CD4-positive, alpha-beta T cell (primary cell): ENCODE measurements at regions not wholly inside any gene's neighbourhood (a gene's known extent, or its start where the extent isn't known, plus 50 kb on each side); places are given as distances from the start of the nearest gene placed in this dataset.

ENCODE experiments used
- ATAC-seq: fragments of 200-7000 bp; cut with Tn5 transposase; one replicate; pipeline ENCODE4 v1.10.0; 2022; ENCODE audit warnings: mild to moderate bottlenecking; ENCODE audit not compliant: poor library complexity
- CTCF ChIA-PET: fragments of 350-600 bp; sonication (Branson Sonifier 250); formaldehyde crosslinking; loops from one replicate; lab custom pipeline; 2021; ENCODE audit warnings: antibody characterized with exemption, inconsistent platforms; lab: Charles Lee
- POLR2A ChIA-PET: fragments of 350-600 bp; sonication (Branson Sonifier 250); formaldehyde crosslinking; loops from one replicate; lab custom pipeline; 2021; ENCODE audit warnings: antibody characterized with exemption, inconsistent platforms; lab: Charles Lee
- DNase-seq, 14 experiments: peaks; one replicate each; pipeline ENCODE4 v3.0.0-alpha.2; 2013 to 2020; ENCODE audit warnings: mixed read lengths in 2 of 14
- H3K27ac ChIP-seq, 2 donors: one replicate each; pipeline versions ENCODE4 v1.5.1 to v1.7.0; 2013; ENCODE audit warnings: low read length in 2 of 2, low read depth in 1 of 2, mild to moderate bottlenecking in 1 of 2
- H3K27me3 ChIP-seq, 2 experiments: 1 replicate in 1 of 2; 2 replicates in 1 of 2; pipeline versions ENCODE4 v1.6.1 to v1.7.0; 2013; ENCODE audit warnings: low read length in 2 of 2, control low read depth in 1 of 2, mild to moderate bottlenecking in 1 of 2, moderate library complexity in 1 of 2; ENCODE audit not compliant: insufficient read depth in 2 of 2, control insufficient read depth in 1 of 2
- H3K36me3 ChIP-seq: one replicate; pipeline ENCODE4 v1.6.1; 2013; ENCODE audit warnings: low read length, control low read depth; ENCODE audit not compliant: insufficient read depth
- H3K4me1 ChIP-seq: one replicate; pipeline ENCODE4 v1.6.1; 2013; ENCODE audit warnings: low read length, control low read depth; ENCODE audit not compliant: insufficient read depth
- H3K4me3 ChIP-seq: one replicate; pipeline ENCODE4 v1.5.1; 2013; ENCODE audit warnings: mild to moderate bottlenecking, low read length, moderate library complexity
- H3K9me3 ChIP-seq, 2 experiments: 1 replicate in 1 of 2; 2 replicates in 1 of 2; pipeline versions ENCODE4 v1.6.1 to v1.7.0; 2013; ENCODE audit warnings: low read length in 2 of 2, mild to moderate bottlenecking in 2 of 2, control low read depth in 1 of 2, moderate library complexity in 1 of 2; ENCODE audit not compliant: control insufficient read depth in 1 of 2, insufficient read depth in 1 of 2
- H3K27ac Mint-ChIP-seq: one replicate; pipeline ENCODE4 v1.8.0; 2020; ENCODE audit warnings: mixed read lengths
- H3K27me3 Mint-ChIP-seq: one replicate; pipeline ENCODE4 v1.8.0; 2021; ENCODE audit warnings: mixed read lengths
- H3K36me3 Mint-ChIP-seq: one replicate; pipeline ENCODE4 v1.8.0; 2021; ENCODE audit warnings: low read depth, mixed read lengths
- H3K4me1 Mint-ChIP-seq: one replicate; pipeline ENCODE4 v1.8.0; 2021; ENCODE audit warnings: low read depth, mixed read lengths
- H3K4me3 Mint-ChIP-seq: one replicate; pipeline ENCODE4 v1.8.0; 2020; ENCODE audit warnings: mild to moderate bottlenecking, mixed read lengths
- H3K9me3 Mint-ChIP-seq: one replicate; pipeline ENCODE4 v1.8.0; 2020; ENCODE audit warnings: mixed read lengths
- intact Hi-C, 2 experiments: fragments of 100-400 bp; cut with DNase I in 1 of 2; cut with micrococcal nuclease in 1 of 2; formaldehyde crosslinking; loops; one replicate each; pipeline versions ENCODE4 v1.15.1 to v1.9.0; 2023 to 2025; cut with DNase I, micrococcal nuclease
- TF ChIP-seq, protein P1 (sequence below): fragments of 200-600 bp; IDR thresholded peaks from one replicate; pipeline ENCODE4 v1.8.0; 2022; ENCODE audit warnings: antibody characterized with exemption, mild to moderate bottlenecking

DNA sequence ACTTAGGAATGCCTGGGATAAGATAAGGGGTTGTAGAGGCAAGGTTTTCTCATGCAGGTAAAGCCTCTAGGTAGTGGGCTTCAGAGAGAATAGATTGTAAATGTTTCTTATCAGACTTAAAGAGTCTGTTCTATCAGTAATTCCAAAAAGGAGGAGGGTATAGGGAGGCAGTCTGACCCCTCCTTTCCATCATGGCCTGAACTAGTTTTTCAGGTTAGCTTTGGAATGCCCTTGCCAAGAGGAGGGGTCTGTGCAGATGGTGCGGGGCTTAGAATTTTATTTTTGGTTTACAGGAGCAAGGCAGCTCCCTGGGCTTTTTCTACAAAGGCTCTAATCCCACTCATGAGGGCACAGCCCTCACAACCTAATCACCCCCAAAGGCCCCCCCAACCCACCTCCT, 135.0 kb downstream of the B3GNT2 start:
- Mint-ChIP-seq H3K36me3 (no peaks in the 10 kb centered on the region), H3K4me3 (no peak overlapping the region), H3K4me1 (no peaks in the 10 kb centered on the region), H3K27ac (no peak overlapping the region), H3K27me3 (no peaks in the 10 kb centered on the region), H3K9me3 (no peaks in the 10 kb centered on the region)
- ChIA-PET POLR2A (no interaction called here), CTCF (no interaction called here)
- Histone ChIP-seq H3K4me1 (no peaks in the 10 kb centered on the region), H3K36me3 (no peaks in the 10 kb centered on the region), H3K27ac (no peak overlapping the region), H3K4me3 (no peak overlapping the region), H3K27me3 (no peaks in the 10 kb centered on the region), H3K9me3 (no peaks in the 10 kb centered on the region)
- ATAC-seq (no peak), DNase-seq (no peak)
- TF ChIP-seq, protein P1, sequence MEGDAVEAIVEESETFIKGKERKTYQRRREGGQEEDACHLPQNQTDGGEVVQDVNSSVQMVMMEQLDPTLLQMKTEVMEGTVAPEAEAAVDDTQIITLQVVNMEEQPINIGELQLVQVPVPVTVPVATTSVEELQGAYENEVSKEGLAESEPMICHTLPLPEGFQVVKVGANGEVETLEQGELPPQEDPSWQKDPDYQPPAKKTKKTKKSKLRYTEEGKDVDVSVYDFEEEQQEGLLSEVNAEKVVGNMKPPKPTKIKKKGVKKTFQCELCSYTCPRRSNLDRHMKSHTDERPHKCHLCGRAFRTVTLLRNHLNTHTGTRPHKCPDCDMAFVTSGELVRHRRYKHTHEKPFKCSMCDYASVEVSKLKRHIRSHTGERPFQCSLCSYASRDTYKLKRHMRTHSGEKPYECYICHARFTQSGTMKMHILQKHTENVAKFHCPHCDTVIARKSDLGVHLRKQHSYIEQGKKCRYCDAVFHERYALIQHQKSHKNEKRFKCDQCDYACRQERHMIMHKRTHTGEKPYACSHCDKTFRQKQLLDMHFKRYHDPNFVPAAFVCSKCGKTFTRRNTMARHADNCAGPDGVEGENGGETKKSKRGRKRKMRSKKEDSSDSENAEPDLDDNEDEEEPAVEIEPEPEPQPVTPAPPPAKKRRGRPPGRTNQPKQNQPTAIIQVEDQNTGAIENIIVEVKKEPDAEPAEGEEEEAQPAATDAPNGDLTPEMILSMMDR = no peak
- intact Hi-C loops = no loop called here

DNA sequence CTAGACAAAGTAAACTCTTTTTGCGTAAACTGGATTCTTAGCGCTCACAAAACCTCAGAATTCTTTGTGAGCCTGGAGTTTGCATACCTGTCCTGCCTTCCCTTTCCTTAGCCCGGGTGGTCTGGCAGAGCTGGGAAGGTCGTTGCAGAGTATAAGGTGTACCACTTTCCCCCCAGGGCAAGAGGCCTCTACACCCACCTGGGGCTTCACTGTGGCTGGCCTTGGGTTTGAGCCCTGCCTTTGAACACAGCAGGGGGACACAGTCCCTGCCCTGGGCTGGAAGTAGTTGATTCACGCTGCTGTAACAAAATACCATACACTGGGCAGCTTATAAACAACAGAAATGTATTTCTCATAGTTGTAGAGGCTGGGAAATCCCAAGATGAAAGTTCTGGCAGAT, 133.9 kb downstream of the B3GNT2 start:
- Histone ChIP-seq H3K27ac (no peak overlapping the region), H3K9me3 (no peaks in the 10 kb centered on the region), H3K4me1 (no peaks in the 10 kb centered on the region), H3K27me3 (no peaks in the 10 kb centered on the region), H3K36me3 (no peaks in the 10 kb centered on the region), H3K4me3 (no peak overlapping the region)
- Mint-ChIP-seq H3K27me3 (no peaks in the 10 kb centered on the region), H3K4me1 (no peaks in the 10 kb centered on the region), H3K4me3 (no peak overlapping the region), H3K36me3 (no peaks in the 10 kb centered on the region), H3K27ac (no peak overlapping the region), H3K9me3 (peaks cover 4% of the 10 kb centered on the region)
- ATAC-seq (no peak), DNase-seq (no peak)
- TF ChIP-seq, protein P1 = no peak
- ChIA-PET CTCF (no interaction called here), POLR2A (no interaction called here)
- intact Hi-C loops = no loop called here

DNA sequence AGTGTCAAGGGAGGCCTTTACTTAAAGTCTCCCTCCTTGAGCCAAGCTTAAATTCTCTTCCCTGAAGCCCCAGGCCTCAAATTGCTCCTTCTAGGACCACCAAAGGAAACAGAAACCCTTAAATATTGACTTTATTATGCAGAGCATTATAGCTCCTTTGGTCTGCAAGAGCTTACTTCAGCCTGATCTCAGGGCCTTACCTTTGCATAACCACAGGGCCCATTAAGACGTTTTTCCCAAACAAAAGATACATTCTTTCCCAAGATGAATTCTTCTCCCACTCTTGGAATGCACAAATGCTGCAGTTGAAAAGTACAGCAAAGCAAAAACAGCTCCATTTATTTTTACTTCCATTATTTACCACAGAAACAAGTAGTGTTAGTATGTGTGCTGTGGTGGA, 130.8 kb downstream of the B3GNT2 start:
- intact Hi-C loops = no loop called here
- no peak for ATAC-seq
- H3K4me3 Mint-ChIP-seq = no peak overlapping the region
- no peak for DNase-seq
- no peaks in the 10 kb centered on the region for H3K4me1 Mint-ChIP-seq
- H3K36me3 Mint-ChIP-seq = no peaks in the 10 kb centered on the region
- H3K4me3 ChIP-seq = no peak overlapping the region
- H3K27me3 ChIP-seq = no peaks in the 10 kb centered on the region
- no peak overlapping the region for H3K27ac ChIP-seq
- TF ChIP-seq, protein P1 = no peak
- peaks cover 4% of the 10 kb centered on the region for H3K9me3 Mint-ChIP-seq
- H3K36me3 ChIP-seq = no peaks in the 10 kb centered on the region
- H3K27ac Mint-ChIP-seq = no peak overlapping the region
- H3K27me3 Mint-ChIP-seq = no peaks in the 10 kb centered on the region
- POLR2A ChIA-PET = no interaction called here
- H3K4me1 ChIP-seq = no peaks in the 10 kb centered on the region
- H3K9me3 ChIP-seq = peaks cover 0 to 3% of the 10 kb centered on the region in 2 experiments
- CTCF ChIA-PET = no interaction called here
